Heart left ventricle (tissue), 13 donors: ENCODE measurements at regions not wholly inside any gene's neighbourhood (a gene's known extent, or its start where the extent isn't known, plus 50 kb on each side); places are given as distances from the start of the nearest gene placed in this dataset.

Experiments
- CTCF ChIP-seq, 12 donors: fragments of 200-600 bp; sonication (generic) in 4 of 12; IDR thresholded peaks; one replicate each; pipeline versions ENCODE4 v1.5.0 to v1.8.0; 2018 to 2022; ENCODE audit warnings: antibody characterized with exemption in 12 of 12, mild to moderate bottlenecking in 5 of 12
- POLR2A ChIP-seq, 2 donors: fragments of 450-650 bp; IDR thresholded peaks; one replicate each; pipeline ENCODE4 v1.6.1; 2017; ENCODE audit warnings: antibody characterized with exemption in 2 of 2, mild to moderate bottlenecking in 2 of 2, moderate library complexity in 2 of 2
- donor health status: ischemic (EF 13 %, LVEDD 7.1; RV severe dilation, severe dysfunction).
- donor health status: DM: no; HTN: yes; CAD: no.
- donor health status: DM: no; HTN: no; CAD: no.
- donor health status: ischemic (EF 25% LVEDD 6.9; RV normal size, moderate dysfunction).
- donor health status: ischemic (EF 25% LVEDD 5.7; RV mildly dilated, moderate dysfunction).
- donor health status: ischemic (EF 35%, LVEDD 5.7; RV mildly dilated, moderate dysfunction).
- donor health status: nonischemic (EF 11% LVEDD 7.7; RV severe dilation, severe dysfunction).
- donor health status: DM: yes; HTN: yes; CAD: no.
- donor health status: PGD.
- donor health status: ischemic (EF 29% LVEDD 5.4; RV normal size, mild dysfunction).
- donor health status: nonischemic (EF 23%, LVEDD 6.1; RV moderate dilation, normal function).

- no peak for TF ChIP-seq CTCF (IDR thresholded peaks at IDR 0.05)
- TF ChIP-seq POLR2A (IDR thresholded peaks at IDR 0.05) = no peak
Measured at GRCh38 chr5:68139611-68140441, 75.7 kb upstream of the PIK3R1 start.
